Medulla oblongata (tissue), 1 donor: ENCODE measurements at regions not wholly inside any gene's neighbourhood (a gene's known extent, or its start where the extent isn't known, plus 50 kb on each side); places are given as distances from the start of the nearest gene placed in this dataset.
"Not testable (repeated sequence)": the region's sequence is repeated elsewhere in the genome, so short reads cannot be mapped to it uniquely, and the experiment has no call there.

Source experiments
- DNase-seq: peaks from one replicate; pipeline ENCODE4 v3.0.0-alpha.2; 2015; ENCODE audit errors: extremely low spot score

DNA sequence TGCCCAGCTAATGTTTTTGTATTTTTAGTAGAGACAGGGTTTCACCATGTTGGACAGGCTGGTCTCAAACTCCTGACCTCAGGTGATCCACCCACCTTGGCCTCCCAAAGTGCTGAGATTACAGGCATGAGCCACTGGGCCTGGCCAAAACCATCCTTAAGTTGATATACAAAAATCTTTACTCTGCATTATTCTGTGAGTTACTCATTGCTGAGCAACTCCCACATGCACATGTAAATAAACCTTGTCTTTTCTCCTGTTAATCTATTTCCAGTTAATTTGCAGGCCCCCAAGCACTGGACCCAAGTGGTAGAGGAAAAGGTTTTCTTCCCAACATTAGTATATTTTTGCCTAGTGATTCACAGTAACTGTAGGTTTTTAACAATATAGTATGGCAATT is 242.8 kb downstream of the KLF5 start:
- not testable (repeated sequence) for DNase-seq

DNA sequence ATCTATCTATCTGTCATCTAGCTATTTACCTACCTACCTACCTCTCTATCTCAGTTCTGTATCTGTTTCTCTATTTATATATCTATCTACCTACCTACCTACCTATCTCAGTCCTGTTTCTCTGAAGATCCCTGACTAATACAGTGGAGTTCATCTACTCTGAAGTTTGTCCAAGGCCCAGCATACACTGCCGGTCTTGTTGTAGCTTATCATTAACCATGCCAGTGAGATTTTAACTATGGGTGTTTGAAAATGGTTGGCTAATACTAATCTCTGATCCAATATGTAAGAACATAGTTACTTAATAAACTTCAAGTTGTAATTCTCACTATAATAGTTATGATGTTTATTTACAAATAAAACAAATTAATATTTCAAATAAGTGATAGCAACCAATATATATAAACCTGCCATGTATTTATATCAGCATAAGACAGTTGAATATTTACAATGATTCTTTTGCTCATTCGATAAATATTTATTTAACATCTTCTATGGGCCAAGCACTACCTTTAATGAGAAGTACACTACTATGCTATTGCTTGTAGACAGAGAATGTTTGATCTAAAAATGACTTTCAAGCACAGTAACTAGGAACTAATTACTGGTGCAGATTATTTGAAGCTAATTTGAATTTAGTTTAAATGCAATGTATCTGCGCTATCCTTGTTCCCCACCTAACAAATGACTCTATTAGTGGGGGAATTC is 242.1 kb downstream of the KLF5 start:
- DNase-seq = no peak

DNA sequence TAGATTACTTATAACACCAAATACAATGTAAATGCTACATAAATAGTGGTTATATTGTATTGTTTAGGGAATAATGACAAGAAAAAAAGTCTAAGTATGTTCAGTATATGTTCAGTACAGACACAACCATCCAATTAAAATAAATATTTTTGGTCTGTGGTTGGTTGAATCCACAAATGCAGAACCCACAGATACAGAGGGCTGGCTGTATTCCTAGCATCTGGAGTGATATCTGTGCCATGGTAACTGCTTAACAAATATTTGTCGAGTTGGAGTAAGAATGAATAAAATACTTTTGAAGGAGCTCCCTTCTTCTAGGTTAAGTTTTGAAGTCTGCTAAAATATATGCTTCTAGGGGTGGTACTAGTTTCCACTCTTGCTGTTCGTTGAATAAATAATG is 241.0 kb downstream of the KLF5 start:
- DNase-seq = no peak

DNA sequence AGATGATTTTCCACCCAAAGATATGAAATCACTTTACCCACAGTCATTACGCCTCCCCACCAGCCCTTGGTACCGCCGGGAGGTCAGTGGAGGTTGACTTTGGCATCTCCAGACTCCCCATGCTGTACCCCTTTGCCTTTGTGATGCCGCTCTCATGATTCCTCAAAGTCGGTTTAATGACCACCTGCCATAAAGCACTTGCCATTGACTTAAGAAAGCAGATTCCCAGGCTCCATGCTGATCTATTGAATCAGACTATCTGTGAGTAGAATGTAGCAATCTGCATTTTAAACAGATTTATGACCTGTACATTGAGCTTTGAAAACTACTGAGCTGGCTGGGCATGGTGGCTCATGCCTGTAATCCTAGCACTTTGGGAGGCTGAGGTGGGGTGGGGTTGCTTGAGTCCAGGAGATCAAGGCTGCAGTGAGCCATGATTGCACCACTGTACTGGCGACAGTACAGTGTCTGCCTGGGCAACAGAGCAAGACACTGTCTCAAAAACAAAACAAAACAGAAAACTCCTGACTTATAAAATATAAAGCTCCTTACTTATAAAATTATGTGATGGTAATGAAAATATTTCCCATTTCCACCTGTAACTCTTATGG is 235.2 kb downstream of the KLF5 start:
- no peak for DNase-seq

DNA sequence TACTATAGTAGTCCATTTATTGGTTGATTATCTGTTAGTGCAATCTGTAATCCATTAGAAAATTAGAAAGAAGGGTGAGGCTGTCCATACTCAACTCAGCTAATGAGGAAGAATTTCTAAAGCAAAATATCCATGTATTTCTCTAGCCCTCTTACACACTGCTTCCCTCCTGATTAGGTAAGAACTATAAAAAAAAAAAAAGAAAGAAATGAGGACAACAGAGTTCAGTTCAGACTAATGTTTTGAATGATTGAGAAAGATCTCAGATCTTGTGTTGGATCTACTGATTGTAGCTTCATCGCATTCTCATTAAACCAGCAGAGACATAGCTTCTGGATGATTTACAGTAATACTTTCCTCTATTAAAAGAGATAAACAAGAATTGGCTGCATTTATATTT is 233.3 kb downstream of the KLF5 start:
- DNase-seq = no peak

DNA sequence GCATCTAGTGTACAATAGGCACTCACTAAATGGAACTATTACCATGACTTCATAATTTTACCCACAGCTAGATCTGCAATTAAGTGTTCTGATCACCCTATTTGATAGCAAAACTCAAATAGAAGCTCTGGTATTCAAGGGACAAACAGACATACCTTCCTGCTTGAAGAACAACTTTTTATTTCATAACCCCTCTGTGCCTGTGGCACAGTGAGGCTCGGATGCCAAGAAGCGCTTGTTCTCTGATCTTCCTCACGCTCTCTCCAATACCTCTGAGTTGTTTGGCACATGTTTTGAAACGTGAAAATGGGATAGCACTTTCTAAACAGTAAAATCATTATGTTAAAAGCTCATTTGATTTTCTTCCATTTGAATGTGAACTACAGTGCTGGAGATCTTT is 232.0 kb downstream of the KLF5 start:
- DNase-seq = no peak

DNA sequence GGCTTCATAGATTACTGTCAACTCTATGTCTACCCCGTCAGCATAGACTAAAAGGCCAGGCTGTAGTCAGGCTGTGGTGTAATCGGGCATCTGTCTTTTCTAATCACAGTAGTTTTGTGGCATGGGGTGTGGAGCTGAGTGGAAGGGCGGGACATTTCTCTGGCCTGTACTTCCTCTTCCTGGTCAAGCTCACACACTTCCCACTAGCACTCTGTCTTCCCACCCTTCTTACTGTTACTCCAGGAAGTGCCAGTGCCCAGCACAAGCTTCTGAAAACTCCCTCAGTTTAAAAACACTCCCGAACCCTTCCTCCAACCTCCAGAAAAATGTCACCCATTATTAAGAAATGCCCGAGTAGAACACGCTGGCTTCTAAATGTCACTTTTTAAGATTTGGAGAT is 229.8 kb downstream of the KLF5 start:
- no peak for DNase-seq

DNA sequence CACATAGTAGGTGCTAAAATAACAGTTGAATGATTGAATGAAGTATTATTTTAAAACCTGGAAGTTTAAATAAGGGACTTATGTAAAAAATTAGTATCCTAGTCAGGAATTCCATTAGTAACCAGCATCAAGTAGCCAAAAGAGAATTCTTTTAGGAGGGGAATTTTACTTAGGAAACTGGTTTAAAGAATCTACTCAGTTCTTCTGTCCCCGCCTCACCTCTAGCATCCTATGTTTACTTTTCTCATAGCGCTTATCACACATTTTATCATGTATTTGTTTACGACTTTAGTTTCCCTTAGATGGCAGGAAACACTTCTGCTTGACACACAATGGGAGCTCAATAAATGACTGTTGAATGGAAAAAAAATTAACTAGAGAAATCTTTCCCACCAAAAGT is 229.0 kb downstream of the KLF5 start:
- DNase-seq = no peak

DNA sequence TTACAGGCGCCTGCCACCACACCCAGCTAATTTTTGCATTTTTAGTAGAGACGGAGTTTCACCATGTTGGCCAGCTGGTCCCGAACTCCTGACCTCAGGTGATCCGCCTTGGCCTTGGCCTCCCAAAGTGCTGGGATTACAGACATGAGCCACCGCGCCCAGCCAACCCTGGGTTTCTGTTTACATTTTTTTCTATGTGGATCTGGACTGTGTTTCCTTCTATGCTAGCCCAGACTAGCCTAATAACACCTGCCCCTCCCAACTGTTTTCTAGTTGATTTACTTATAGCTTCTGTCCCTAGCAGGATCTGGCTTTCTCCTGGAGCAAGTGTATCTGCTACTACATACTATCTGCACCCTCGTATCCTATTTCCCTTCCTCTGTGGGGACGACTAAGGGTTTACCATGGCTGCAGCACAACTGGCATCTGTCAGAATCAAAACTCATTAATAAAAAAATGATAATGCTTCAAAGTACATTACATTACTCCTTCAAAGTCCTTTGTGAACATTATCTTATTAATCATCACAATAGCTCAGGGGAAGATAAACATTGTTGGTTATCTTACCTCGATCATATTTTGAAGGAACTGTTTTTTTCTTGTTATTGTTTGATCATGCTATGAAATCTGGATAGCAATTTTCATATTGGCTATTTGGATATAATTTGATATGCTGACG is 228.3 kb downstream of the KLF5 start:
- DNase-seq = no peak

DNA sequence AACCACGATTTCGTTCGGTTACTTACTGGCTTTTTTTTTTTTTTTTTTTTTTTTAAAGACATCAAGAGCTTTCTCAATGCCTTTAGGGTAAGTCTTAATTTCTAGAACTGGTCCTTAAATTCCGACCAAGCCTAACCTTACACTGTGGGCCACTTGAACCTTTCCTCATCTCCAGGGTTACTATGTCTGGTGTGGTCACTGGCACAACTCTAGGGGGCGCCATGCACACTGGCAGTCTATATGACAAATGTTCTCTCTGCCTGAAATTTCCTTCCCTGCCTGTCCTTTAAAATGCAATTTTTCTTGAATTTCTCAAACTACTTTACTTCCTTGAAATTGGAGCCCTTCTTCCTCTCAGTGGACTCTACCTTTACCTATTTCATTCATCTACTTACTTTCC is 227.4 kb downstream of the KLF5 start:
- DNase-seq = no peak

DNA sequence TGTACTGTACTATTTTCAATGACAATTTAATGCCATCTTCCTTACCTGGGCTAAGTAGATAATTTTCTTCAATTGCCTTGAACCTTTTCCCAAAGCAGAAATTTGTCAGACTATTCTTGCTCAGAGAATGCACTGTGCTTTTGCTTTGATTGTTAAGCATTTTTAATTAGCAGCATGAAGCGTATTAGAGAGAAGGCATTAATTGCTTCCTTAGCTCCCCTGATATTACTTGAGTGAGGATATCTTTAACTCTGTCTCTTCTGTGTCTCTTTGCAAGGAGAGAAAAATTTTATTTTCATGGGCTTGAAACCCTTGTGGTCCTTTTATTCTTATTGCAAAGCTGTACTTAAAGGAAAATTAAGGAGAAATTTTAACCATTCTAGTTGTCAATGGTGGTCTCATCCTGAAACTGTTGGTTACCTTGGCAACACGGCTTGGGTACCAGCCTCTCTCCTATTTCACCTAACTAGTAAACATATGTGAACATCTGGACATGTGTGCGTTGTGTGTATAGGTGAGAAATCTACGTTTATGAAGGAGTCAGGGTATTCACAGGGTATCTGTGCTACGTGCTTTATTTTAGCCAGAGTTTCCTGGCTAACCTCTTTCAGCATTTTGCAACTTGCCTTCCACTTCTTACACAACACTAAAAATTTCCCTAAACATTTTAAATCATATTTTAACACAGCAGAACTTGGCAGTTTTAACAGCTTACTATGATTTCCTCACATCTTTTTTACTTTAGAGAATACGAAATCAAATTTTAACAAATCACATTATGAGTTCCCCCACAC is 225.5 kb downstream of the KLF5 start:
- no peak for DNase-seq

DNA sequence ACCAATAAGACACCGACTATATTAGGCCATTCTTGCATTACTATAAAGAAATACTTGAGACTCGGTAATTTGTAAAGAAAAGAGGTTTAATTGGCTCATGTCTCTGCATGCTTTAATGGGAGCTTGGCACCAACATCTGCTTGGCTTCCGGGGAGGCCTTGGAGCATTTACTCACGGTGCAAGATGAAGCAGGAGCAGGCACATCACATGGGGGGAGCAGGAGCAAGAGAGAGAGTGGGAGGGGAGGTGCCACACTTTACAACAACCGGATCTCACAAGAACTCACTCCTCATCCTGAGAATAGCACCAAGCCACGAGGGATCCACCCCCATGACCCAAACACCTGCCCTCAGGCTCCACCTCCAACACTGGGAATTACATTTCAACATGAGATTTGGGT is 224.8 kb downstream of the KLF5 start:
- DNase-seq = no peak

DNA sequence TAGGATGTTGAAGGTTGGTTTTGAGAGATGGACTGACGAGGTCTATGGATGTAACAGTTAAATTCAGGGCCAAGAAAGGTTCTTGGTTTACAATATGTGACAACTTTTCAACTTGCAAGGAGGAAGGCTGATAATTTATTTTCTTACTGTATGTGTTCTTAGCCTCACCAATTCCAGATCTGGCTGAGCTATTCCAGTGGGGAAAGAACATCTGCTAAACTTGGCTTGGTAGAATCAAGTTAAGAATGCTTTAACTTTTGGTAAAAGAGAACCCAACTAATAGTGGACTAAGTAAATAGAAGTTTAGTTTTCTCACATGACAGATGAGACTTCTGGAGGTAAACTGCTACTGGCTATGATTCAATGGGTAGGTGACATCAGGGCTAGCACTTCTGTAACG is 222.9 kb downstream of the KLF5 start:
- DNase-seq = no peak

DNA sequence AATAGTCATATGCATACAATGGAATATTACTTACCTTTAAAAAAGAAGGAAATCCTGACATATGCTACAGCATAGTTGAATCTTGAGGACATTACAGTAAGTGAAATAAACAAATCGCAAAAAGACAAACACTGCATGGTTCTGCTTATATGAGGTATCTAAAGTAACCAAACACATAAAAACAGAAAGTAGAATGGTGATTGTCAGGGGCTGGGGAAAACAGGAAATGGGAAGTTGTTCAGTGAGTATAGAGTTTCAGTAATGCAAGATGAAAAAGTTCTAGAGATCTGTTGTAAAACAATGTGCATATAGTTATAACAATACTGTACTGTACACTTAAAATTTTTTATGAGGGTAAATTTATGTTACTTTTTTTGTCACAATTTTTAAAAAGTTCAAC is 219.4 kb downstream of the KLF5 start:
- no peak for DNase-seq

DNA sequence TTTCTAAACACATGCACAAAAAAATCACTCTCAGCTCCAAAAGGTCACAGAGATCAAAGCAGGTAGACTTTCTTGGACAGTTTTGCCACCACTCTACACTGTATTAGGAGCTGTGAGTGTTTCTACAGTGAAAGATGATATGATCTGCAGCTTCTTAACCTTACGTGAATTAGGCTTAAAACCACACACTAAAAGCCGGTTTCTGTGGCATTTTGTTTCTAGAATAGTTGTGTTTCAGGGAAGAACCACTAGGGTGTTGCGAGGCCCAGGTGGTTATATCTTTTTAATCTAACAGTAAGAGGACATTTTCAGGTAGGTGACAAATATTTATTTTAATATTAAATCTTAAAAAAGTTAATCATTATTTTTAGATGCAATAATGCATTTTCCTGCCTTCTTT is 216.4 kb downstream of the KLF5 start:
- DNase-seq = no peak

DNA sequence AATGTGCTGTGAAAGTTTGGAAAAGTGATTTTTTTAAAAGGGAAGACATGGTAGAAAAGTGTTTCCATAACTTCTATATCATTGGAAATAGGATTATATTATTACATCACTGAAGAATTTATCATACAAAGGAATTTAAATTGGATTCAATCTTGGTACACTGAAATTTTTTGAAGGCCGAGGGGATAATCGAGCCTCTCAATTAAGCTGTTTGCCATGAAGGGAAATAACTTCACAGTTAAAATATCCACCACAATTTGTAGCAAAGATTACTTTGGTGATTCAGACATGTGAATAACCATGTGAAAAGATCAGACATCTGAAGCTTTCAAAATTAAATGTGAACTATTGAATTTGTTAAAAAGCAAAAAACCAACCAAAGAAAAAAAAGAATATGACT is 215.3 kb downstream of the KLF5 start:
- DNase-seq = no peak

DNA sequence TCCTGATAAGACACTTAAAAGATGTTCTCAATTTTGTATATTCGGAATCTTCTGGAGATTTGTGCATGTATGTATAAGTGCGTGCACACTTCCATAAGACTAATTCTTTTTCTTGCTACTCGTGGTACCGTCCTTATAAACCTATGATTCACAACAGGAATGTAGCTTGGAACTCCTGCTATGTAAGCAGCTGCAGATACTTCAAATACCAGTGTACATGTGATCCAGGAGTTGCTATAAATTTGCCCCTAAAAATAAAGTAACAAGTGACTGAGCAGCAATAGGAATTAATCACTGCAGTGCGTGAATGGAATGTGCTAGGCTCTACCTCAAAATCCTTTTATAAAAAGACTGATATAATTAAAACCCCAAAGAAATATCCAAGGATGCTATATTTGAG is 214.9 kb downstream of the KLF5 start:
- DNase-seq = no peak

DNA sequence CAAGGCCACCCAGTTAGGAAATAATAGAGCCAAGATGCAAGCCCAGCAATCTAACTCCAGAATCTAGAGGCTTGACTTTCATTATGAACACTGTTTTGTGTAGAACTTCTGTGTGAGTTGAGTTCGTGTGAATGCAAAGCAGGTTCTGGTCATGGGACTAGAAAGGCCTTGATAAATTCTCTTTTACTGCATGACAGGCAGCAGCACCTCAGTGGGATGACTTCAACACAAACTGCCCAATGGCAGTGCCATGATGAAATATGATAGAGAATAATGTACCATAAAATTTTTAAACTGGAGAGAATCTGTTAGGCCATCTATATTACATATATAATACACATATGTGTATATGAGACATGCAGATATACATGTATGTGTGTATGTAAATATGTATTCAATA is 214.5 kb downstream of the KLF5 start:
- no peak for DNase-seq

DNA sequence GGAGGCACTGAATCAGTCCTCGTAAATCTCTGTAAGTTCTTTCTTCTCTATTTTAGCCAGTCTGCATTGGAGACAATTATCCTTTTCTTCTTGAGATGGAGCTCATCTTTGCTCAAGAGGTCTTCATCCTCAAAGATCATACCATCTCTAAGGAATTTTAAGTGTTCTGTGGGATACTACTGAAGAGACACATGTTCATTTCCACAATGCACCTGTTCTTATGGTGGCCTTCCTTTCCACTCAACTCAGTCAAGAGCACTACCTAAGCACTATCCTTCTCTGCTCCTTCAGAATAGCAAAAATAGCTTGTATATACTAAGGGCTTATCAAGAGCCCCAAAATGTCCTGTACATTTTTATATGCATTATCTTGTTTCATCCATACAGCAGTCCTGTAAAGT is 214.0 kb downstream of the KLF5 start:
- no peak for DNase-seq

DNA sequence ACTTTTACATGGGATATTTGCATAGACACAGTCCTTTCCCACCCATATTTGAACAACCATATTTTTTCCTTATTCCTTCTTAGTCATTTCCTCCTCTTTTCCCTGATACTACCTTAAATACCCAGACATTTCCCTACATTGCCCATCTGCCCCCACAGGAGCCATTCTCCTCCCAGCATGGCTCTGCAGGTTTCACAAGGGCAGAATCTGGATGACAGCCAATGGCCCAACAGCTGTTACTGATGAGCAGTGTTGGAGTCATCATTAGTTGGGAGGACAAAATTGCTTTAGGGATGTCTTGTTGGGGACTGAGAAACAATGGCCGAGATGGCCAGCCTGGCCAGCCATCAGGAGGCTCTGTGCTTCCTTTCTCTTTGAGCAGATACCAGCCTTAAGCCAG is 209.5 kb downstream of the KLF5 start:
- no peak for DNase-seq

DNA sequence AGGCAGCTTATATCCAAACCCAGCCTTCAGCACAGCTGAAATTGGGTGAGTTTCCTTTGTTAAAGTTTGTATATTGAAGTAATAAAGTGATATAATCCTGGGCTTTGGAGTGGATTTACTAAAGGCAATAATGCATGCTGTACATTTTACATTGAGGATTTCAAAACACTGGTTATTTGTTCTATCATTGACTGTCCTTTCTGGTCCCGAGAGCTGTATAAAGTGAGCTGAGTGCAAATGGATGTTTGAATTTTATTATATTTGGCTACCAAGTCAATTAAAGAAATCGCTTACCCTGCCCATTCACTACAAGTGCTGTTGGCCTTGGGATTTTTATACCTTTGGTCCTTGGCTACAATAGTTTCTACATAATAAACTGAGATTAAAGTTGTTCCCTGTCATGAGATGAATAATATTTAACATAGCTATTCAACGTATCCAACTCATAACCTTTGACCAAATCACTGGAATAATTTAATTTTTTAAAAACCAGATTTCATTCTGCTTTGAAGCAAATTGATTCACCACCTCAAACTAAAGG is 207.9 kb downstream of the KLF5 start:
- no peak for DNase-seq

DNA sequence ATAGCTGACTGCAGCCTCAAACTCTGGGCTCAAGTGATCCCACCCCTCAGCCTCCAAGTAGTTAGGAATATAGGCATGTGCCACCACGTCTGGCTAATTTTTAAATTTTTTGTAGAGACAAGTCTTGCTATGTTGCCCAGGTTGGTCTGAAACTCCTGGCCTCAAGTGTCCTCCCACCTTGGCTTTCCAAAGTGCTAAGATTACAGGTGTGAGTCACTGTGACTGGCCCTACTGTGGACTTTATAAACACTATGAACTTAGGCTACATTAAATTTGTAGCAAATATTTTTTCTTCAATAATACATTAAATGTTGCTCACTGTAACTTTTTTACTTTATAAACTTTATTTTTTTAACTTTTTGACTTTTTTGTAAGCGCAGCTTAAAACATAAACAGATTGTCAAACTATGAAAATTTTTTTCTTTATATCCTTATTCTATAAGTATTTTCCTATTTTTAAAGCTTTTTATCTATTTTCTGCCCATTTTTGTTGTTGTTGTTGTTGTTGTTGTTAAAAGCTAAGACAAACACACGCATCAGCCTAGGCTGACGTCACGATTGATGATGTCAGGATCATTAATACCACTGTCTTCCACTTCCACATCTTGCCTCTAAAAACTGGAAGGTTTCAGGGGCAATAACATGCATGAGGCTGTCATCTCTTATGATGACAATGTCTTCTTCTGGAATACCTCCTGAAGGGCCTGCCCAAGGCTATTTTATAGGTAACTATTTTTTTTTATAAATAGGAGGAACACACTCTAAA is 204.2 kb downstream of the KLF5 start:
- no peak for DNase-seq
